SK-N-SH (cell line): ENCODE measurements at regions not wholly inside any gene's neighbourhood (a gene's known extent, or its start where the extent isn't known, plus 50 kb on each side); places are given as distances from the start of the nearest gene placed in this dataset.

Source experiments
- CTCF ChIA-PET: fragments of 300-600, 350-600 bp; formaldehyde crosslinking; extraction: SDS; loops from one replicate; lab custom pipeline; 2021; lab: Yijun Ruan, JAX
- POLR2A ChIA-PET: fragments of 350-600 bp; sonication (Branson Sonifier 250); formaldehyde crosslinking; extraction: SDS; loops from one replicate; lab custom pipeline; 2020; ENCODE audit warnings: antibody characterized with exemption, inconsistent platforms; lab: Yijun Ruan, JAX
- DNase-seq: peaks from one replicate; pipeline ENCODE4 v3.0.0; 2012
- H2AFZ ChIP-seq: fragments of 200-600 bp; sonication (generic); 2 replicates; pipeline ENCODE4 v1.8.1; 2016; ENCODE audit warnings: antibody characterized with exemption, mild to moderate bottlenecking, low read depth
- H3F3A ChIP-seq: fragments of 200-600 bp; sonication (generic); replicated peaks from 2 replicates; pipeline ENCODE3; 2016; ENCODE audit warnings: antibody characterized with exemption, mild to moderate bottlenecking; ENCODE audit not compliant: insufficient read depth
- H3K27ac ChIP-seq, 2 experiments: fragments of 200-500 bp in 1 of 2; fragments of 200-600 bp in 1 of 2; sonication (Bioruptor generic) in 1 of 2; sonication (generic), shearing (Covaris generic) in 1 of 2; 2 replicates each; pipeline versions ENCODE4 v1.5.1 to v1.6.1; 2014 to 2016; ENCODE audit warnings: low read depth in 2 of 2, inconsistent platforms in 1 of 2, low read length in 1 of 2, mild to moderate bottlenecking in 1 of 2, mixed read lengths in 1 of 2
- H3K27me3 ChIP-seq: fragments of 200-600 bp; sonication (generic), shearing (Covaris generic); 2 replicates; pipeline ENCODE4 v1.6.1; 2016; ENCODE audit warnings: mixed run types; ENCODE audit not compliant: insufficient read depth
- H3K36me3 ChIP-seq, 2 experiments: fragments of 200-500 bp in 1 of 2; fragments of 200-600 bp in 1 of 2; sonication (Bioruptor generic) in 1 of 2; sonication (generic) in 1 of 2; replicated peaks in 1 of 2; 2 replicates each; pipeline versions ENCODE3 to v1.5.1; 2014 to 2016; ENCODE audit warnings: low read length in 1 of 2, mild to moderate bottlenecking in 1 of 2; ENCODE audit not compliant: insufficient read depth in 2 of 2, control insufficient read depth in 1 of 2
- H3K4me1 ChIP-seq, 2 experiments: fragments of 200-500 bp in 1 of 2; fragments of 200-600 bp in 1 of 2; sonication (Bioruptor generic) in 1 of 2; sonication (generic), shearing (Covaris generic) in 1 of 2; 2 replicates each; pipeline versions ENCODE4 v1.5.1 to v1.6.1; 2014 to 2016; ENCODE audit warnings: low read depth in 1 of 2, low read length in 1 of 2, mixed run types in 1 of 2; ENCODE audit not compliant: insufficient read depth in 2 of 2, control insufficient read depth in 1 of 2
- H3K4me2 ChIP-seq: fragments of 200-600 bp; sonication (generic), shearing (Covaris generic); 2 replicates; pipeline ENCODE4 v1.6.1; 2017; ENCODE audit warnings: mixed run types
- H3K4me3 ChIP-seq, 2 experiments: fragments of 200-500 bp in 1 of 2; fragments of 200-600 bp in 1 of 2; sonication (Bioruptor generic) in 1 of 2; sonication (generic), shearing (Covaris generic) in 1 of 2; 2 replicates each; pipeline versions ENCODE4 v1.5.1 to v1.8.1; 2014 to 2016; ENCODE audit warnings: low read depth in 2 of 2, inconsistent platforms in 1 of 2, low read length in 1 of 2, mild to moderate bottlenecking in 1 of 2, mixed read lengths in 1 of 2, moderate library complexity in 1 of 2
- H3K79me2 ChIP-seq: fragments of 200-600 bp; sonication (generic); 2 replicates; pipeline ENCODE4 v1.8.1; 2017; ENCODE audit warnings: mild to moderate bottlenecking; ENCODE audit not compliant: insufficient read depth
- H3K9ac ChIP-seq: fragments of 200-600 bp; sonication (generic); 2 replicates; pipeline ENCODE4 v1.6.1; 2017; ENCODE audit warnings: mixed run types
- H3K9me2 ChIP-seq: fragments of 200-600 bp; sonication (generic); 2 replicates; pipeline ENCODE4 v1.6.1; 2017; ENCODE audit warnings: mixed run types
- H3K9me3 ChIP-seq: fragments of 200-600 bp; sonication (generic); 2 replicates; pipeline ENCODE4 v1.6.1; 2017; ENCODE audit warnings: mixed run types, mild to moderate bottlenecking, moderate library complexity
- H4K20me1 ChIP-seq: fragments of 200-600 bp; sonication (generic); 2 replicates; pipeline ENCODE4 v1.6.1; 2017; ENCODE audit warnings: mild to moderate bottlenecking, mixed run types; ENCODE audit not compliant: insufficient read depth
- CHD2 ChIP-seq: fragments of 150-350 bp; IDR thresholded peaks from 2 replicates; pipeline ENCODE4 v1.6.1; 2018; ENCODE audit warnings: low read length; ENCODE audit not compliant: partially characterized antibody
- CTCF ChIP-seq: fragments of 200-600 bp; sonication (generic); IDR thresholded peaks from 2 replicates; pipeline ENCODE4 v1.6.1; 2017; ENCODE audit warnings: antibody characterized with exemption, mild to moderate bottlenecking, moderate library complexity
- GABPA ChIP-seq: IDR thresholded peaks from 2 replicates; pipeline ENCODE4 v1.4.0; 2012; ENCODE audit warnings: low read depth, mild to moderate bottlenecking
- GATA2 ChIP-seq: sonication (generic); formaldehyde crosslinking; IDR thresholded peaks from 2 replicates; pipeline ENCODE4 v1.5.0; 2020; ENCODE audit warnings: mild to moderate bottlenecking, missing genetic modification reagents
- MEF2A ChIP-seq: IDR thresholded peaks from 2 replicates; pipeline ENCODE4 v1.4.0; 2012; ENCODE audit warnings: low read depth, borderline replicate concordance
- MXI1 ChIP-seq: IDR thresholded peaks from 2 replicates; pipeline ENCODE4 v1.6.1; 2012; ENCODE audit warnings: mild to moderate bottlenecking, low read depth, low read length, improper control_type of control experiment
- POLR2AphosphoS5 ChIP-seq: IDR thresholded peaks from 2 replicates; pipeline ENCODE4 v1.6.1; 2012; ENCODE audit warnings: low read depth, low read length
- RCOR1 ChIP-seq: fragments of 150-350 bp; IDR thresholded peaks from 2 replicates; pipeline ENCODE4 v1.6.1; 2017; ENCODE audit warnings: antibody characterized with exemption, low read length
- RFX5 ChIP-seq: IDR thresholded peaks from 2 replicates; pipeline ENCODE4 v1.6.1; 2012; ENCODE audit warnings: mild to moderate bottlenecking, improper control_type of control experiment, low read length
- SIN3A ChIP-seq: IDR thresholded peaks from 2 replicates; pipeline ENCODE4 v1.6.1; 2012; ENCODE audit warnings: low read depth, mild to moderate bottlenecking, low read length, moderate library complexity, borderline replicate concordance
- TAF1 ChIP-seq: IDR thresholded peaks from 2 replicates; pipeline ENCODE4 v1.6.1; 2012; ENCODE audit warnings: low read depth, mild to moderate bottlenecking, low read length, moderate library complexity, borderline replicate concordance
- TCF12 ChIP-seq: IDR thresholded peaks from 2 replicates; pipeline ENCODE4 v1.4.0; 2012
- TEAD4 ChIP-seq: IDR thresholded peaks from 2 replicates; pipeline ENCODE4 v1.4.0; 2012; ENCODE audit warnings: mild to moderate bottlenecking, borderline replicate concordance; ENCODE audit not compliant: insufficient read depth
- WGBS: methylation state at CpG from one replicate; pipeline ENCODE4 v1.1.6; 2017; ENCODE audit warnings: low lambda C conversion rate; 5-methylcytosine and 5-hydroxymethylcytosine counted together
- TF ChIP-seq, protein P1 (sequence below): IDR thresholded peaks from 2 replicates; pipeline ENCODE4 v1.4.0; 2012; ENCODE audit warnings: low read depth, borderline replicate concordance
- TF ChIP-seq, protein P2 (sequence below): IDR thresholded peaks from 2 replicates; pipeline ENCODE4 v1.6.1; 2012; ENCODE audit warnings: mild to moderate bottlenecking, low read depth, low read length, moderate library complexity
- TF ChIP-seq, protein P3 (sequence below): IDR thresholded peaks from 2 replicates; pipeline ENCODE4 v1.4.0; 2012; ENCODE audit warnings: low read depth
- TF ChIP-seq, protein P4 (sequence below): fragments of 150-350 bp; IDR thresholded peaks from 2 replicates; pipeline ENCODE4 v1.6.1; 2017; ENCODE audit warnings: antibody characterized with exemption, low read length, low read depth, borderline replicate concordance

- H3K27ac ChIP-seq = no peak overlapping the region
- peaks cover 27% of the 10 kb centered on the region; the same call in 1 of the 2 replicates for H3K79me2 ChIP-seq
- peaks cover 4 to 54% of the 10 kb centered on the region in 2 experiments; a peak in 3 of 4 replicates for H3K4me1 ChIP-seq
- peaks cover 0 to 2% of the 10 kb centered on the region in 2 experiments for H3K36me3 ChIP-seq
- DNase-seq = no peak
- no peak overlapping the region for H3K4me2 ChIP-seq
- no peak overlapping the region for H3K4me3 ChIP-seq
- H3K27me3 ChIP-seq = no peaks in the 10 kb centered on the region
- no peak overlapping the region for H3K9ac ChIP-seq
- no peaks in the 10 kb centered on the region for H3K9me3 ChIP-seq
- no peak for TF ChIP-seq MXI1
- TF ChIP-seq RFX5 = no peak
- TF ChIP-seq, protein P1, sequence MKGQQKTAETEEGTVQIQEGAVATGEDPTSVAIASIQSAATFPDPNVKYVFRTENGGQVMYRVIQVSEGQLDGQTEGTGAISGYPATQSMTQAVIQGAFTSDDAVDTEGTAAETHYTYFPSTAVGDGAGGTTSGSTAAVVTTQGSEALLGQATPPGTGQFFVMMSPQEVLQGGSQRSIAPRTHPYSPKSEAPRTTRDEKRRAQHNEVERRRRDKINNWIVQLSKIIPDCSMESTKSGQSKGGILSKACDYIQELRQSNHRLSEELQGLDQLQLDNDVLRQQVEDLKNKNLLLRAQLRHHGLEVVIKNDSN = no peak
- TF ChIP-seq CTCF = no peak
- TF ChIP-seq CHD2 = no peak
- TF ChIP-seq TAF1 = no peak
- no peak for TF ChIP-seq SIN3A
- TF ChIP-seq, protein P2, sequence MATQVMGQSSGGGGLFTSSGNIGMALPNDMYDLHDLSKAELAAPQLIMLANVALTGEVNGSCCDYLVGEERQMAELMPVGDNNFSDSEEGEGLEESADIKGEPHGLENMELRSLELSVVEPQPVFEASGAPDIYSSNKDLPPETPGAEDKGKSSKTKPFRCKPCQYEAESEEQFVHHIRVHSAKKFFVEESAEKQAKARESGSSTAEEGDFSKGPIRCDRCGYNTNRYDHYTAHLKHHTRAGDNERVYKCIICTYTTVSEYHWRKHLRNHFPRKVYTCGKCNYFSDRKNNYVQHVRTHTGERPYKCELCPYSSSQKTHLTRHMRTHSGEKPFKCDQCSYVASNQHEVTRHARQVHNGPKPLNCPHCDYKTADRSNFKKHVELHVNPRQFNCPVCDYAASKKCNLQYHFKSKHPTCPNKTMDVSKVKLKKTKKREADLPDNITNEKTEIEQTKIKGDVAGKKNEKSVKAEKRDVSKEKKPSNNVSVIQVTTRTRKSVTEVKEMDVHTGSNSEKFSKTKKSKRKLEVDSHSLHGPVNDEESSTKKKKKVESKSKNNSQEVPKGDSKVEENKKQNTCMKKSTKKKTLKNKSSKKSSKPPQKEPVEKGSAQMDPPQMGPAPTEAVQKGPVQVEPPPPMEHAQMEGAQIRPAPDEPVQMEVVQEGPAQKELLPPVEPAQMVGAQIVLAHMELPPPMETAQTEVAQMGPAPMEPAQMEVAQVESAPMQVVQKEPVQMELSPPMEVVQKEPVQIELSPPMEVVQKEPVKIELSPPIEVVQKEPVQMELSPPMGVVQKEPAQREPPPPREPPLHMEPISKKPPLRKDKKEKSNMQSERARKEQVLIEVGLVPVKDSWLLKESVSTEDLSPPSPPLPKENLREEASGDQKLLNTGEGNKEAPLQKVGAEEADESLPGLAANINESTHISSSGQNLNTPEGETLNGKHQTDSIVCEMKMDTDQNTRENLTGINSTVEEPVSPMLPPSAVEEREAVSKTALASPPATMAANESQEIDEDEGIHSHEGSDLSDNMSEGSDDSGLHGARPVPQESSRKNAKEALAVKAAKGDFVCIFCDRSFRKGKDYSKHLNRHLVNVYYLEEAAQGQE = no peak
- no peak for TF ChIP-seq RCOR1
- no peak for TF ChIP-seq TEAD4
- no peak for TF ChIP-seq GATA2 (CRISPR knock-in tag)
- TF ChIP-seq, protein P3, sequence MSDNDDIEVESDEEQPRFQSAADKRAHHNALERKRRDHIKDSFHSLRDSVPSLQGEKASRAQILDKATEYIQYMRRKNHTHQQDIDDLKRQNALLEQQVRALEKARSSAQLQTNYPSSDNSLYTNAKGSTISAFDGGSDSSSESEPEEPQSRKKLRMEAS = no peak
- TF ChIP-seq GABPA = no peak
- no peak for TF ChIP-seq TCF12
- TF ChIP-seq, protein P4, sequence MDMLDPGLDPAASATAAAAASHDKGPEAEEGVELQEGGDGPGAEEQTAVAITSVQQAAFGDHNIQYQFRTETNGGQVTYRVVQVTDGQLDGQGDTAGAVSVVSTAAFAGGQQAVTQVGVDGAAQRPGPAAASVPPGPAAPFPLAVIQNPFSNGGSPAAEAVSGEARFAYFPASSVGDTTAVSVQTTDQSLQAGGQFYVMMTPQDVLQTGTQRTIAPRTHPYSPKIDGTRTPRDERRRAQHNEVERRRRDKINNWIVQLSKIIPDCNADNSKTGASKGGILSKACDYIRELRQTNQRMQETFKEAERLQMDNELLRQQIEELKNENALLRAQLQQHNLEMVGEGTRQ = no peak
- TF ChIP-seq MEF2A = no peak
- no peak for TF ChIP-seq POLR2AphosphoS5
- 97% methylated on average over 6 of the region's 6 CpGs for WGBS
- CTCF ChIA-PET = interaction anchor here (0.7 to 2.1 kb wide), 7 partner anchors 11 to 236 kb away, joined by 3 to 10 read pairs (median 3); no protein-coding TSS in a partner anchor
- H3K9me2 ChIP-seq = no peaks in the 10 kb centered on the region
- H2AFZ ChIP-seq = no peak overlapping the region
- peaks cover 18% of the 10 kb centered on the region for H4K20me1 ChIP-seq
- POLR2A ChIA-PET = no interaction called here
- peaks cover 4% of the 10 kb centered on the region for H3F3A ChIP-seq
Measured at GRCh38 chr2:120844070-120844738, 108.5 kb downstream of the GLI2 start.
